SH-SY5Y (cell line): ENCODE measurements at regions not wholly inside any gene's neighbourhood (a gene's known extent, or its start where the extent isn't known, plus 50 kb on each side); places are given as distances from the start of the nearest gene placed in this dataset.

ENCODE experiments used
- GATA2 ChIP-seq: IDR thresholded peaks from 2 replicates; pipeline ENCODE4 v1.6.1; 2011; ENCODE audit warnings: mild to moderate bottlenecking, low read depth, low read length
- GATA3 ChIP-seq: IDR thresholded peaks from 2 replicates; pipeline ENCODE4 v1.6.1; 2011; ENCODE audit warnings: low read depth, mild to moderate bottlenecking, low read length, moderate library complexity

DNA sequence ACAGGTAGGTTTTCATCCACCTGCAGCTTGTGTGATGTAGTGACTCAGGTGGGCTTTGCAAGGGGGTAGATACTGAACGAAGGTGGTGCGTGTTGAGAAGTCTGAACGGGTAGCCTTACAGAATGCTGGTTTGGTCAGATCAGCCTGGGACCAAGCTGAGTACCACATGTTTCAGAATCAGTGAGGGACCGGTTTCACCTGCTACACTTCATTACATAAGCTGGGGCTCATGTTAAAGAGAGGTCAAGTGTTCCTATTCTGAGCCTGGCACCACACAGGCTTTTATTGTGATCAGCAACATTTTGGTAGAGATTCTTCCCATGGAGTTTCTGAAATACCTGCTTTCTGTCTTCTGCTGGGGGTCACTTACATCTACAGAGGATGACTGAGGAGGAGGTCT is 207.4 kb upstream of the EEF2KMT start:
- TF ChIP-seq GATA3: no peak
- no peak for TF ChIP-seq GATA2
